Activated naive CD8-positive, alpha-beta T cell treated with anti-CD3 and anti-CD28 coated beads, Interleukin-2, amount 10 ng/mL, durations not matched to agents 7 days and 5 days (primary cell): ENCODE measurements at regions not wholly inside any gene's neighbourhood (a gene's known extent, or its start where the extent isn't known, plus 50 kb on each side); places are given as distances from the start of the nearest gene placed in this dataset.

Source experiments
- ATAC-seq: fragments of 150-1000 bp; cut with Tn5 transposase; one replicate; pipeline ENCODE4 v1.10.0; 2021; ENCODE audit warnings: low read depth, moderate library complexity
- POLR2A ChIA-PET: fragments of 350-600 bp; sonication (Branson Sonifier 250); formaldehyde crosslinking; loops from one replicate; lab custom pipeline; 2021; ENCODE audit warnings: antibody characterized with exemption; lab: Charles Lee
- DNase-seq: peaks from one replicate; pipeline ENCODE4 v3.0.0; 2021
- H3K27ac Mint-ChIP-seq: one replicate; pipeline ENCODE4 v1.8.0; 2022; ENCODE audit warnings: mild to moderate bottlenecking, mixed read lengths
- H3K27me3 Mint-ChIP-seq: one replicate; pipeline ENCODE4 v1.8.0; 2022; ENCODE audit warnings: mild to moderate bottlenecking, moderate library complexity, mixed read lengths
- H3K36me3 Mint-ChIP-seq: one replicate; pipeline ENCODE4 v1.8.0; 2021; ENCODE audit warnings: mild to moderate bottlenecking, mixed read lengths
- H3K4me1 Mint-ChIP-seq: one replicate; pipeline ENCODE4 v1.8.0; 2021; ENCODE audit warnings: mixed read lengths
- H3K4me3 Mint-ChIP-seq: one replicate; pipeline ENCODE4 v1.8.0; 2022; ENCODE audit warnings: mild to moderate bottlenecking, moderate library complexity, mixed read lengths
- H3K9me3 Mint-ChIP-seq: one replicate; pipeline ENCODE4 v1.8.0; 2021; ENCODE audit warnings: mixed read lengths

- no peaks in the 10 kb centered on the region for H3K9me3 Mint-ChIP-seq
- H3K27me3 Mint-ChIP-seq: no peaks in the 10 kb centered on the region
- no peaks in the 10 kb centered on the region for H3K36me3 Mint-ChIP-seq
- ATAC-seq (no peak), DNase-seq (no peak)
- no peak overlapping the region for H3K27ac Mint-ChIP-seq
- POLR2A ChIA-PET: no interaction called here
- no peaks in the 10 kb centered on the region for H3K4me1 Mint-ChIP-seq
- H3K4me3 Mint-ChIP-seq: no peak overlapping the region
These were observed 63.6 kb downstream of the PCDH7 start for GRCh38 chr4:30783751-30784150.

GRCh38 chr4:30789219-30789671 is 69.1 kb downstream of the PCDH7 start:
- POLR2A ChIA-PET: no interaction called here
- no peaks in the 10 kb centered on the region for H3K36me3 Mint-ChIP-seq
- H3K4me3 Mint-ChIP-seq: no peak overlapping the region
- H3K9me3 Mint-ChIP-seq: no peaks in the 10 kb centered on the region
- no peak overlapping the region for H3K27ac Mint-ChIP-seq
- no peaks in the 10 kb centered on the region for H3K27me3 Mint-ChIP-seq
- H3K4me1 Mint-ChIP-seq: no peaks in the 10 kb centered on the region
- ATAC-seq: no peak
- no peak for DNase-seq

- ATAC-seq (no peak), DNase-seq (no peak)
- no peaks in the 10 kb centered on the region for H3K9me3 Mint-ChIP-seq
- no peaks in the 10 kb centered on the region for H3K4me1 Mint-ChIP-seq
- no peak overlapping the region for H3K27ac Mint-ChIP-seq
- H3K36me3 Mint-ChIP-seq: no peaks in the 10 kb centered on the region
- H3K27me3 Mint-ChIP-seq: no peaks in the 10 kb centered on the region
- H3K4me3 Mint-ChIP-seq: no peak overlapping the region
- POLR2A ChIA-PET: no interaction called here
These were observed 70.0 kb downstream of the PCDH7 start for GRCh38 chr4:30790123-30790522.

- no peaks in the 10 kb centered on the region for H3K4me1 Mint-ChIP-seq
- no peaks in the 10 kb centered on the region for H3K9me3 Mint-ChIP-seq
- POLR2A ChIA-PET: no interaction called here
- DNase-seq: no peak
- ATAC-seq: no peak
- no peaks in the 10 kb centered on the region for H3K27me3 Mint-ChIP-seq
- H3K36me3 Mint-ChIP-seq: no peaks in the 10 kb centered on the region
- no peak overlapping the region for H3K4me3 Mint-ChIP-seq
- no peak overlapping the region for H3K27ac Mint-ChIP-seq
These were observed 70.8 kb downstream of the PCDH7 start for GRCh38 chr4:30790998-30791397.

- Mint-ChIP-seq H3K4me3 (no peak overlapping the region), H3K27ac (no peak overlapping the region), H3K27me3 (no peaks in the 10 kb centered on the region), H3K36me3 (no peaks in the 10 kb centered on the region), H3K9me3 (no peaks in the 10 kb centered on the region), H3K4me1 (no peaks in the 10 kb centered on the region)
- DNase-seq (no peak), ATAC-seq (no peak)
- POLR2A ChIA-PET: no interaction called here
These were observed 72.4 kb downstream of the PCDH7 start for GRCh38 chr4:30792601-30793000.

GRCh38 chr4:30801876-30802275 is 81.7 kb downstream of the PCDH7 start:
- no peak for ATAC-seq
- no peak overlapping the region for H3K4me3 Mint-ChIP-seq

GRCh38 chr4:30802622-30803323 is 82.6 kb downstream of the PCDH7 start:
- Mint-ChIP-seq H3K9me3 (peaks cover 5% of the 10 kb centered on the region), H3K27ac (no peak overlapping the region), H3K27me3 (no peaks in the 10 kb centered on the region), H3K36me3 (no peaks in the 10 kb centered on the region), H3K4me1 (no peaks in the 10 kb centered on the region), H3K4me3 (no peak overlapping the region)
- POLR2A ChIA-PET: no interaction called here
- DNase-seq (no peak), ATAC-seq (no peak)

More at GRCh38 chr4:30801876-30802275, 81.7 kb downstream of the PCDH7 start:
- Mint-ChIP-seq H3K4me1 (no peaks in the 10 kb centered on the region), H3K9me3 (peaks cover 5% of the 10 kb centered on the region), H3K27me3 (no peaks in the 10 kb centered on the region), H3K36me3 (no peaks in the 10 kb centered on the region), H3K27ac (no peak overlapping the region)
- no peak for DNase-seq
- POLR2A ChIA-PET: no interaction called here

- ATAC-seq (no peak), DNase-seq (no peak)
- no peak overlapping the region for H3K27ac Mint-ChIP-seq
- POLR2A ChIA-PET: no interaction called here
- H3K4me1 Mint-ChIP-seq: no peaks in the 10 kb centered on the region
- H3K4me3 Mint-ChIP-seq: no peak overlapping the region
- no peaks in the 10 kb centered on the region for H3K27me3 Mint-ChIP-seq
- H3K36me3 Mint-ChIP-seq: no peaks in the 10 kb centered on the region
- no peaks in the 10 kb centered on the region for H3K9me3 Mint-ChIP-seq
These were observed 88.1 kb downstream of the PCDH7 start for GRCh38 chr4:30808276-30808675.

- Mint-ChIP-seq H3K4me3 (no peak overlapping the region), H3K4me1 (no peaks in the 10 kb centered on the region), H3K9me3 (no peaks in the 10 kb centered on the region), H3K36me3 (no peaks in the 10 kb centered on the region), H3K27ac (no peak overlapping the region), H3K27me3 (no peaks in the 10 kb centered on the region)
- POLR2A ChIA-PET: no interaction called here
- ATAC-seq: no peak
- no peak for DNase-seq
These were observed 91.1 kb downstream of the PCDH7 start for GRCh38 chr4:30811296-30811695.

GRCh38 chr4:30815685-30816084 is 95.5 kb downstream of the PCDH7 start:
- H3K9me3 Mint-ChIP-seq: no peaks in the 10 kb centered on the region
- H3K27ac Mint-ChIP-seq: no peak overlapping the region
- H3K4me3 Mint-ChIP-seq: no peak overlapping the region
- H3K27me3 Mint-ChIP-seq: no peaks in the 10 kb centered on the region
- DNase-seq: no peak
- no peaks in the 10 kb centered on the region for H3K36me3 Mint-ChIP-seq
- no peak for ATAC-seq
- POLR2A ChIA-PET: no interaction called here
- no peaks in the 10 kb centered on the region for H3K4me1 Mint-ChIP-seq

GRCh38 chr4:30817447-30817846 is 97.3 kb downstream of the PCDH7 start:
- ATAC-seq: no peak
- no peaks in the 10 kb centered on the region for H3K4me1 Mint-ChIP-seq

GRCh38 chr4:30818541-30818940 is 98.4 kb downstream of the PCDH7 start:
- ATAC-seq (no peak), DNase-seq (no peak)
- POLR2A ChIA-PET: no interaction called here
- Mint-ChIP-seq H3K9me3 (no peaks in the 10 kb centered on the region), H3K27ac (no peak overlapping the region), H3K27me3 (no peaks in the 10 kb centered on the region), H3K36me3 (no peaks in the 10 kb centered on the region), H3K4me1 (no peaks in the 10 kb centered on the region), H3K4me3 (no peak overlapping the region)

More at GRCh38 chr4:30817447-30817846, 97.3 kb downstream of the PCDH7 start:
- no peaks in the 10 kb centered on the region for H3K9me3 Mint-ChIP-seq
- POLR2A ChIA-PET: no interaction called here
- H3K27me3 Mint-ChIP-seq: no peaks in the 10 kb centered on the region
- H3K27ac Mint-ChIP-seq: no peak overlapping the region
- no peak for DNase-seq
- H3K36me3 Mint-ChIP-seq: no peaks in the 10 kb centered on the region
- no peak overlapping the region for H3K4me3 Mint-ChIP-seq

GRCh38 chr4:30821275-30821674 is 101.1 kb downstream of the PCDH7 start:
- POLR2A ChIA-PET: no interaction called here
- H3K27me3 Mint-ChIP-seq: no peaks in the 10 kb centered on the region
- H3K36me3 Mint-ChIP-seq: no peaks in the 10 kb centered on the region
- H3K4me3 Mint-ChIP-seq: no peak overlapping the region
- H3K9me3 Mint-ChIP-seq: no peaks in the 10 kb centered on the region
- no peaks in the 10 kb centered on the region for H3K4me1 Mint-ChIP-seq
- ATAC-seq (no peak), DNase-seq (no peak)
- no peak overlapping the region for H3K27ac Mint-ChIP-seq

GRCh38 chr4:30821859-30822612 is 101.9 kb downstream of the PCDH7 start:
- DNase-seq (no peak), ATAC-seq (no peak)
- H3K36me3 Mint-ChIP-seq: no peaks in the 10 kb centered on the region
- no peaks in the 10 kb centered on the region for H3K4me1 Mint-ChIP-seq
- no peaks in the 10 kb centered on the region for H3K9me3 Mint-ChIP-seq
- H3K27me3 Mint-ChIP-seq: no peaks in the 10 kb centered on the region
- H3K27ac Mint-ChIP-seq: no peak overlapping the region
- POLR2A ChIA-PET: no interaction called here
- H3K4me3 Mint-ChIP-seq: no peak overlapping the region
